SK-N-SH (cell line): ENCODE measurements at regions not wholly inside any gene's neighbourhood (a gene's known extent, or its start where the extent isn't known, plus 50 kb on each side); places are given as distances from the start of the nearest gene placed in this dataset.
A peak's percentile ranks its signal among the peaks of the same experiment; 100 is the strongest.

Source experiments
- CTCF ChIA-PET: fragments of 300-600, 350-600 bp; formaldehyde crosslinking; extraction: SDS; loops from one replicate; lab custom pipeline; 2021; lab: Yijun Ruan, JAX
- POLR2A ChIA-PET: fragments of 350-600 bp; sonication (Branson Sonifier 250); formaldehyde crosslinking; extraction: SDS; loops from one replicate; lab custom pipeline; 2020; ENCODE audit warnings: antibody characterized with exemption, inconsistent platforms; lab: Yijun Ruan, JAX
- DNase-seq: peaks from one replicate; pipeline ENCODE4 v3.0.0; 2012
- H2AFZ ChIP-seq: fragments of 200-600 bp; sonication (generic); 2 replicates; pipeline ENCODE4 v1.8.1; 2016; ENCODE audit warnings: antibody characterized with exemption, mild to moderate bottlenecking, low read depth
- H3F3A ChIP-seq: fragments of 200-600 bp; sonication (generic); replicated peaks from 2 replicates; pipeline ENCODE3; 2016; ENCODE audit warnings: antibody characterized with exemption, mild to moderate bottlenecking; ENCODE audit not compliant: insufficient read depth
- H3K27ac ChIP-seq, 2 experiments: fragments of 200-500 bp in 1 of 2; fragments of 200-600 bp in 1 of 2; sonication (Bioruptor generic) in 1 of 2; sonication (generic), shearing (Covaris generic) in 1 of 2; 2 replicates each; pipeline versions ENCODE4 v1.5.1 to v1.6.1; 2014 to 2016; ENCODE audit warnings: low read depth in 2 of 2, inconsistent platforms in 1 of 2, low read length in 1 of 2, mild to moderate bottlenecking in 1 of 2, mixed read lengths in 1 of 2
- H3K27me3 ChIP-seq: fragments of 200-600 bp; sonication (generic), shearing (Covaris generic); 2 replicates; pipeline ENCODE4 v1.6.1; 2016; ENCODE audit warnings: mixed run types; ENCODE audit not compliant: insufficient read depth
- H3K36me3 ChIP-seq, 2 experiments: fragments of 200-500 bp in 1 of 2; fragments of 200-600 bp in 1 of 2; sonication (Bioruptor generic) in 1 of 2; sonication (generic) in 1 of 2; replicated peaks in 1 of 2; 2 replicates each; pipeline versions ENCODE3 to v1.5.1; 2014 to 2016; ENCODE audit warnings: low read length in 1 of 2, mild to moderate bottlenecking in 1 of 2; ENCODE audit not compliant: insufficient read depth in 2 of 2, control insufficient read depth in 1 of 2
- H3K4me1 ChIP-seq, 2 experiments: fragments of 200-500 bp in 1 of 2; fragments of 200-600 bp in 1 of 2; sonication (Bioruptor generic) in 1 of 2; sonication (generic), shearing (Covaris generic) in 1 of 2; 2 replicates each; pipeline versions ENCODE4 v1.5.1 to v1.6.1; 2014 to 2016; ENCODE audit warnings: low read depth in 1 of 2, low read length in 1 of 2, mixed run types in 1 of 2; ENCODE audit not compliant: insufficient read depth in 2 of 2, control insufficient read depth in 1 of 2
- H3K4me2 ChIP-seq: fragments of 200-600 bp; sonication (generic), shearing (Covaris generic); 2 replicates; pipeline ENCODE4 v1.6.1; 2017; ENCODE audit warnings: mixed run types
- H3K4me3 ChIP-seq, 2 experiments: fragments of 200-500 bp in 1 of 2; fragments of 200-600 bp in 1 of 2; sonication (Bioruptor generic) in 1 of 2; sonication (generic), shearing (Covaris generic) in 1 of 2; 2 replicates each; pipeline versions ENCODE4 v1.5.1 to v1.8.1; 2014 to 2016; ENCODE audit warnings: low read depth in 2 of 2, inconsistent platforms in 1 of 2, low read length in 1 of 2, mild to moderate bottlenecking in 1 of 2, mixed read lengths in 1 of 2, moderate library complexity in 1 of 2
- H3K79me2 ChIP-seq: fragments of 200-600 bp; sonication (generic); 2 replicates; pipeline ENCODE4 v1.8.1; 2017; ENCODE audit warnings: mild to moderate bottlenecking; ENCODE audit not compliant: insufficient read depth
- H3K9ac ChIP-seq: fragments of 200-600 bp; sonication (generic); 2 replicates; pipeline ENCODE4 v1.6.1; 2017; ENCODE audit warnings: mixed run types
- H3K9me2 ChIP-seq: fragments of 200-600 bp; sonication (generic); 2 replicates; pipeline ENCODE4 v1.6.1; 2017; ENCODE audit warnings: mixed run types
- H3K9me3 ChIP-seq: fragments of 200-600 bp; sonication (generic); 2 replicates; pipeline ENCODE4 v1.6.1; 2017; ENCODE audit warnings: mixed run types, mild to moderate bottlenecking, moderate library complexity
- H4K20me1 ChIP-seq: fragments of 200-600 bp; sonication (generic); 2 replicates; pipeline ENCODE4 v1.6.1; 2017; ENCODE audit warnings: mild to moderate bottlenecking, mixed run types; ENCODE audit not compliant: insufficient read depth
- ELF1 ChIP-seq: IDR thresholded peaks from 2 replicates; pipeline ENCODE4 v1.4.0; 2012
- FOXM1 ChIP-seq: IDR thresholded peaks from 2 replicates; pipeline ENCODE4 v1.4.0; 2012; ENCODE audit warnings: low read depth, mild to moderate bottlenecking
- GABPA ChIP-seq: IDR thresholded peaks from 2 replicates; pipeline ENCODE4 v1.4.0; 2012; ENCODE audit warnings: low read depth, mild to moderate bottlenecking
- JUND ChIP-seq: IDR thresholded peaks from 2 replicates; pipeline ENCODE4 v1.4.0; 2012
- MEF2A ChIP-seq: IDR thresholded peaks from 2 replicates; pipeline ENCODE4 v1.4.0; 2012; ENCODE audit warnings: low read depth, borderline replicate concordance
- NFIC ChIP-seq: IDR thresholded peaks from 2 replicates; pipeline ENCODE4 v1.4.0; 2012; ENCODE audit warnings: borderline replicate concordance
- NRF1 ChIP-seq: IDR thresholded peaks from 2 replicates; pipeline ENCODE4 v1.6.1; 2012; ENCODE audit warnings: low read depth, mild to moderate bottlenecking, low read length
- PBX3 ChIP-seq: IDR thresholded peaks from 2 replicates; pipeline ENCODE4; 2012
- POLR2AphosphoS5 ChIP-seq: IDR thresholded peaks from 2 replicates; pipeline ENCODE4 v1.6.1; 2012; ENCODE audit warnings: low read depth, low read length
- RCOR1 ChIP-seq: fragments of 150-350 bp; IDR thresholded peaks from 2 replicates; pipeline ENCODE4 v1.6.1; 2017; ENCODE audit warnings: antibody characterized with exemption, low read length
- RXRA ChIP-seq: IDR thresholded peaks from 2 replicates; pipeline ENCODE4 v1.4.0; 2012; ENCODE audit warnings: low read depth, mild to moderate bottlenecking, borderline replicate concordance
- SIN3A ChIP-seq: IDR thresholded peaks from 2 replicates; pipeline ENCODE4 v1.6.1; 2012; ENCODE audit warnings: low read depth, mild to moderate bottlenecking, low read length, moderate library complexity, borderline replicate concordance
- TCF12 ChIP-seq: IDR thresholded peaks from 2 replicates; pipeline ENCODE4 v1.4.0; 2012
- TEAD4 ChIP-seq: IDR thresholded peaks from 2 replicates; pipeline ENCODE4 v1.4.0; 2012; ENCODE audit warnings: mild to moderate bottlenecking, borderline replicate concordance; ENCODE audit not compliant: insufficient read depth
- USF1 ChIP-seq: IDR thresholded peaks from 2 replicates; pipeline ENCODE4 v1.4.0; 2012; ENCODE audit warnings: low read depth, borderline replicate concordance
- WGBS: methylation state at CpG from one replicate; pipeline ENCODE4 v1.1.6; 2017; ENCODE audit warnings: low lambda C conversion rate; 5-methylcytosine and 5-hydroxymethylcytosine counted together
- TF ChIP-seq, protein P1 (sequence below): fragments of 150-350 bp; IDR thresholded peaks from 2 replicates; pipeline ENCODE4 v1.6.1; 2016; ENCODE audit warnings: mild to moderate bottlenecking, low read depth, low read length
- TF ChIP-seq, protein P2 (sequence below): fragments of 150-350 bp; IDR thresholded peaks from 2 replicates; pipeline ENCODE4 v1.6.1; 2017; ENCODE audit warnings: antibody characterized with exemption, low read length, low read depth, borderline replicate concordance
- TF ChIP-seq, protein P3 (sequence below): fragments of 200-600 bp; sonication (generic); IDR thresholded peaks from 2 replicates; pipeline ENCODE4 v1.6.1; 2017; ENCODE audit warnings: antibody characterized with exemption, mild to moderate bottlenecking, moderate library complexity
- TF ChIP-seq, protein P4 (sequence below): IDR thresholded peaks from 2 replicates; pipeline ENCODE4 v1.4.0; 2012; ENCODE audit warnings: low read depth

DNA sequence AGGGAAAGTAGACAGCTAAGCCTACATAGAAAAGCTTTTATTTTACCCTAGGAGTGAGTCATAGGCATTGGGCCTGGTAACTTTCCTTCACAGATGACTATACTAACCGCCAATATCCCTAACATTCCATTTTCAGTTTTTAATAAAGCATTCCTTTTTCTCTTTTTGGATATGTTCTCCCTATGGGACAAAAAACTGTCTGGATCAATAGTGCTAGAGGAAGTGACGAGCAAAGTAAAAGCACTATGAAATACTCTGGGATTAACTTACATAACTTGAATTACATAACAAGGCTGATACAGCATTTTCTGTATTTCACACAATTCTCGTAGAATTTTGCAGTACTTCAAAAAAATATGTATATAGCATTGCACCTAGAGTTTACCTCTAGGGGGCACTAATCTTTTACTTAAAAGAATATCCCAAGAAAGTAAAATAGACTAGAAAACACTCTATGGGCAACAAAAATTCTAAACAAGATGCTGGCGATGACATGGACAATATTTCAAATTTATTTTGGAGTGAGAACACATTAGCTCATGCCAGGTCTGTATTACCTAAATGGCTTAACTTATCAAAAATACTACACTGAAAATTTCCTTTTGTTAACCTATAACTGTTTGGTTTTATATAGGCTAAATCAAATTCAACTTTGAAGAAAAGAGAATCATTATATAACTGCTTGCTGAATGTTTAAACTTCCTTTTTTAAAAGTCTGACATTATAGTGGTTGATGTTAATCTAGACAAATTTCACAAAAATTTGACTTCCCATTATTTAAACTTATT is 66.3 kb upstream of the DST start (continued):
- TF ChIP-seq, protein P1, sequence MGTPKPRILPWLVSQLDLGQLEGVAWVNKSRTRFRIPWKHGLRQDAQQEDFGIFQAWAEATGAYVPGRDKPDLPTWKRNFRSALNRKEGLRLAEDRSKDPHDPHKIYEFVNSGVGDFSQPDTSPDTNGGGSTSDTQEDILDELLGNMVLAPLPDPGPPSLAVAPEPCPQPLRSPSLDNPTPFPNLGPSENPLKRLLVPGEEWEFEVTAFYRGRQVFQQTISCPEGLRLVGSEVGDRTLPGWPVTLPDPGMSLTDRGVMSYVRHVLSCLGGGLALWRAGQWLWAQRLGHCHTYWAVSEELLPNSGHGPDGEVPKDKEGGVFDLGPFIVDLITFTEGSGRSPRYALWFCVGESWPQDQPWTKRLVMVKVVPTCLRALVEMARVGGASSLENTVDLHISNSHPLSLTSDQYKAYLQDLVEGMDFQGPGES, result no peak
- TF ChIP-seq GABPA, result no peak
- TF ChIP-seq ELF1, result no peak
- TF ChIP-seq, protein P2, sequence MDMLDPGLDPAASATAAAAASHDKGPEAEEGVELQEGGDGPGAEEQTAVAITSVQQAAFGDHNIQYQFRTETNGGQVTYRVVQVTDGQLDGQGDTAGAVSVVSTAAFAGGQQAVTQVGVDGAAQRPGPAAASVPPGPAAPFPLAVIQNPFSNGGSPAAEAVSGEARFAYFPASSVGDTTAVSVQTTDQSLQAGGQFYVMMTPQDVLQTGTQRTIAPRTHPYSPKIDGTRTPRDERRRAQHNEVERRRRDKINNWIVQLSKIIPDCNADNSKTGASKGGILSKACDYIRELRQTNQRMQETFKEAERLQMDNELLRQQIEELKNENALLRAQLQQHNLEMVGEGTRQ, result no peak
- no peak for TF ChIP-seq MEF2A
- no peak for TF ChIP-seq USF1
- peak; percentile 31; the same call in 1 of the 2 replicates for TF ChIP-seq TEAD4
- no peak for TF ChIP-seq NRF1
- TF ChIP-seq RCOR1, result no peak
- peak; percentile 27; the same call in 1 of the 2 replicates for TF ChIP-seq NFIC
- TF ChIP-seq TCF12, result peak; percentile 73
- TF ChIP-seq PBX3, result no peak; the same call in 1 of the 2 replicates
- no peak for TF ChIP-seq POLR2AphosphoS5

GRCh38 chr6:56706981-56707726 is 64.5 kb upstream of the DST start:
- over 99% methylated on average over 5 of the region's 5 CpGs for WGBS
- no peak overlapping the region for H2AFZ ChIP-seq
- H3K4me3 ChIP-seq, result no peak overlapping the region
- no peak overlapping the region for H3K4me2 ChIP-seq
- H4K20me1 ChIP-seq, result no peaks in the 10 kb centered on the region
- peaks cover 0 to 29% of the 10 kb centered on the region in 2 experiments for H3K4me1 ChIP-seq
- no peak for TF ChIP-seq NFIC
- TF ChIP-seq RCOR1, result no peak
- TF ChIP-seq, protein P3, sequence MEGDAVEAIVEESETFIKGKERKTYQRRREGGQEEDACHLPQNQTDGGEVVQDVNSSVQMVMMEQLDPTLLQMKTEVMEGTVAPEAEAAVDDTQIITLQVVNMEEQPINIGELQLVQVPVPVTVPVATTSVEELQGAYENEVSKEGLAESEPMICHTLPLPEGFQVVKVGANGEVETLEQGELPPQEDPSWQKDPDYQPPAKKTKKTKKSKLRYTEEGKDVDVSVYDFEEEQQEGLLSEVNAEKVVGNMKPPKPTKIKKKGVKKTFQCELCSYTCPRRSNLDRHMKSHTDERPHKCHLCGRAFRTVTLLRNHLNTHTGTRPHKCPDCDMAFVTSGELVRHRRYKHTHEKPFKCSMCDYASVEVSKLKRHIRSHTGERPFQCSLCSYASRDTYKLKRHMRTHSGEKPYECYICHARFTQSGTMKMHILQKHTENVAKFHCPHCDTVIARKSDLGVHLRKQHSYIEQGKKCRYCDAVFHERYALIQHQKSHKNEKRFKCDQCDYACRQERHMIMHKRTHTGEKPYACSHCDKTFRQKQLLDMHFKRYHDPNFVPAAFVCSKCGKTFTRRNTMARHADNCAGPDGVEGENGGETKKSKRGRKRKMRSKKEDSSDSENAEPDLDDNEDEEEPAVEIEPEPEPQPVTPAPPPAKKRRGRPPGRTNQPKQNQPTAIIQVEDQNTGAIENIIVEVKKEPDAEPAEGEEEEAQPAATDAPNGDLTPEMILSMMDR, result no peak
- TF ChIP-seq PBX3, result no peak
- no peak for TF ChIP-seq ELF1
- TF ChIP-seq, protein P1, result no peak
- no peak for TF ChIP-seq RXRA
- TF ChIP-seq, protein P4, sequence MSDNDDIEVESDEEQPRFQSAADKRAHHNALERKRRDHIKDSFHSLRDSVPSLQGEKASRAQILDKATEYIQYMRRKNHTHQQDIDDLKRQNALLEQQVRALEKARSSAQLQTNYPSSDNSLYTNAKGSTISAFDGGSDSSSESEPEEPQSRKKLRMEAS, result no peak
- TF ChIP-seq FOXM1, result no peak
- TF ChIP-seq SIN3A, result no peak
- TF ChIP-seq JUND, result no peak
- no peaks in the 10 kb centered on the region for H3K27me3 ChIP-seq
- DNase-seq, result no peak
- ChIA-PET CTCF (interaction anchor here (0.8 to 9.3 kb wide), 5 partner anchors 9 to 146 kb away, joined by 3 to 120 read pairs (median 4); no protein-coding TSS in a partner anchor), POLR2A (no interaction called here)
- H3K9ac ChIP-seq, result no peak overlapping the region
- peaks cover 5 to 19% of the 10 kb centered on the region in 2 experiments for H3K36me3 ChIP-seq
- peaks cover 30% of the 10 kb centered on the region for H3F3A ChIP-seq
- H3K79me2 ChIP-seq, result peaks cover 95% of the 10 kb centered on the region
- H3K9me2 ChIP-seq, result no peaks in the 10 kb centered on the region
- H3K27ac ChIP-seq, result peak overlapping the region in 1 of 2 experiments; percentile 93; a peak in 1 of 4 replicates
- H3K9me3 ChIP-seq, result no peaks in the 10 kb centered on the region
